NCI-H2196 (cell line): ENCODE measurements at regions not wholly inside any gene's neighbourhood (a gene's known extent, or its start where the extent isn't known, plus 50 kb on each side); places are given as distances from the start of the nearest gene placed in this dataset.

Experiments
- DNase-seq: peaks from one replicate; lab custom pipeline; 2025; ENCODE audit not compliant: unreplicated experiment; lab: John Stamatoyannopoulos, UW

GRCh38 chr12:97082029-97082428, 175.0 kb downstream of the NEDD1 start:
- no peak for DNase-seq

DNA sequence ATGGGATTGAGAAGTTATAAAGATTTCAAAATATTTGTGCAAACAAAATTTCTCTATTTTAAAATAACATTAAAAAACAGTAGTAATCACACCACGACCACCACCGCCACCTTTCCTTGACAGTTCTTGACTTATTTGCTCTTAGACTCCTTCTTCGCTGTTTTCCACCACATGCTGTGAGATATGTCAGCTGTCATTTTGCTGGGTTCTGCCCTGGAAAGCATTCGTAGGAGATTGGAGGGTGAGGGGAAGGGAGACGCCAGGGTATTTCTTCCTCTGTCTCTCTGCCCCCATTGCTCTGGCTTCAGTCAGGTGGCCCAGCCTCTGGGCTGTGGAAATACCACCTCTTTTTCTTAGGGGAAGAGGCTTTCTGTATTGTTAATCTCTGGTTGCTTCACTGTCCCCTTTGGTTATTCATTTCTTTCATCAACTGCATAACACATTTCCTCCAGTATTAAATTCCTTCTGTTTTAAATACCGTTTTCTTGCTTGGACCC, 186.2 kb downstream of the NEDD1 start:
- no peak for DNase-seq

DNA sequence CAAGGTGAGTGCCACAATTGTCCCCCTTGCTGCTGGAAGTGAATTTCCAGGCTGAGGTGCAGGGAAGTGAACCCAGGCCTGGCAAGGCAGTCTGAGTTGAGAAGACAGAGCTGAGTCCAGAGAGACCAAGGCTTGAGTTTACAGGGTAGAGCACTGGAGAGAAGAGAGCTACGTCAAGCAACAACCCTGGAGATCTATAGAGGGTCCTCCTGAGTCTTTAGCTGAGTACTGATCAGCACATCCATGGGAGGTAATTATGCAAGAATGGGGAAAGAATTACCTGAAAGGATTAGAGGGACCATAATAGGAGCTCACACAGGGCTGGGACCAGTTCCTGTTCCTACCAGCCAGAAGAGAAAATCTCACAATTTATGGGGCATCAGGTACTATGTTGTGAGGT, 190.7 kb downstream of the NEDD1 start:
- no peak for DNase-seq

GRCh38 chr12:97109441-97109840, 202.4 kb downstream of the NEDD1 start:
- DNase-seq: no peak

DNA sequence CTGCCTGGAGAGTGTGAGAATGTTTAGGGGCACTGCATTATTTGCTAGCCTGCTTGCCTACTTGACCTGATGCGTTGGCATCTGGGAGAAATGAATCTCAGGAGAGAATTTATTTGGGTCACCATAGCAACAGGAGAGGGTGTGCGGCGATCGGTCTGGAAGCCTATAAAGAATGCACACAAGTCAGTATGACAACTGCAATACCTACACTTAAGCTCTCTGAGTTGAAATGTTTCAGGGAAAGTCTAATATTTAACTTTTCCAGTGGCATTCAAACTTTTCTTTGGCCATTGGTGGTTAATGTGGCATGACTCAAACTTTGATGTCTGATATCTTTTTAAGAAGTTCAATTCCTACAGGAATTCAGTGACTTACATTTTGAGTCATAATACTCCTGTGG, 205.1 kb downstream of the NEDD1 start:
- DNase-seq: no peak

GRCh38 chr12:97118796-97119375, 211.8 kb downstream of the NEDD1 start:
- DNase-seq: no peak

- no peak for DNase-seq
Observed at GRCh38 chr12:97127061-97127460, 220.0 kb downstream of the NEDD1 start.

DNA sequence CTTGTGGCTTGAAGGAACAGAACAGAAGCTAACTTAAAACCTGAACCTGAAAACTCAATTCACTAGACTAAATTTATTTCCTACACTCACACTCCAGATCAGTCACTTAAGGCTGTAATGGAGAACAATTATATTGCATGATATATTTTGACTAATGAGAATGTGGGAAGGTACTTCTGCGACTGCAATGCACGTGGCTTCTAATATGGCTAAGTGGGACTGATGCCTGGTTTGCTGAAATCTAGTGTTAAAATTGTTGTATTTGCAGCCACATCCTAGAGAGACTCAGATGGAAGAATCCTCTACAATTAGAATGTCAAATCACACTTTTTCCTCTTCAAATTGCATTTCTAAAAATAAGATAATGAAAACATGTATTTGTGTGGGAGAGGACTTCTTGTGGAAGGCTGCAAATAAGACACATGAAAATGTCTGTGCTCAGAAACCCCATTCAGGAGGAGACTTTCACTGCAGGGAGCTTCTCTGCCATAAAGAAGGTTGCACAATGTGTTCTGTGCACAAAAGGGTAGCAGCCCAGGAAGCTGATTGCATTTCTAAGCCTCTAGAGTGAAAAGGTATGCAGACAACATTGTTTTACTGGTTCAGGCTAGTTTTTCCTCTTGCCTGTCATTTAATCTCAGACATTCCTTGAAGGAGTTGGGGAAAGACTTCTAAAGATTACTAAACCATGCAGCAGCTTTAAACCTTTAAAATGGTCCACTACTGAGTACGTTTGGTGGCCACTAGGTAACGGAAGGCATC, 224.3 kb downstream of the NEDD1 start:
- no peak for DNase-seq

- no peak for DNase-seq
Observed at GRCh38 chr12:97132270-97132669, 225.2 kb downstream of the NEDD1 start.

DNA sequence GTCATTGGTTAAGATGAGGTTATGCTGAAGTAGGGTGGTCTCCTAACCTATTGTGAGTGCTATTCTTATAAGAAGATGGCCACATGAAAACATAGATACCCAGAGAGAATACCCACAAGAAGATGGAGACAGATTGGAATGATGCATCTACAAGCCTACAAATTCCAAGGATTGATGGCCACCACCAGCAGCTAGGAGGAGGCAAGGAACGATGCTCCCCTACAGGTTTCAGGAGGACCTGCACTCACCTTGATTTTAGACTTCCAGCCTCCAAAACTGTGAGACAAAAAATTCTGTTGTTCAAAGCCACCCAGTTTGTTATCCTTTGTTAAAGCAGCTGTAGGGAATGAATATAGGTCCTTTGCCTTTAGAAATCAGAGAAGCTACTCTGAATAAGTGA, 227.4 kb downstream of the NEDD1 start:
- DNase-seq: no peak

DNA sequence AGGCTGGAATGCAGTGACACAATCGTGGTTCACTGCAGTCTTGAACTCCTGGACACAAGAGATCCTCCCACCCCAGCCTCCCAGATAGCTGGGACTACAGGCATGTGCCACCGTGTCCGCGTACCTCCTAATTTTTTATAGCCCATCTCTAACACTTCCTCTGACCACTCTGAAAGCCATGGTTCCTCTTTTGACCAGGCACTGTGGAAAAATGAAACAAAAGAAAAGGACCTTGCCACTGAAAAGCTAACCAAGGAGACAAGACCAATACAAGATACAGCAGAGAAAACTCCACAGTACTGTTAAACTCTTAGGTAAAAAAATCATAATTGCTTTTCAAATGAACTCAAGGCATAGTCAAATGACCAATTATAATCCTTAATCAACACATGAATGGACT, 233.3 kb downstream of the NEDD1 start:
- no peak for DNase-seq

GRCh38 chr12:97142737-97143410, 235.8 kb downstream of the NEDD1 start:
- no peak for DNase-seq

- DNase-seq: no peak
Observed at GRCh38 chr12:97148941-97149559, 242.0 kb downstream of the NEDD1 start.

- DNase-seq: no peak
Observed at GRCh38 chr12:97151481-97151880, 244.4 kb downstream of the NEDD1 start.

DNA sequence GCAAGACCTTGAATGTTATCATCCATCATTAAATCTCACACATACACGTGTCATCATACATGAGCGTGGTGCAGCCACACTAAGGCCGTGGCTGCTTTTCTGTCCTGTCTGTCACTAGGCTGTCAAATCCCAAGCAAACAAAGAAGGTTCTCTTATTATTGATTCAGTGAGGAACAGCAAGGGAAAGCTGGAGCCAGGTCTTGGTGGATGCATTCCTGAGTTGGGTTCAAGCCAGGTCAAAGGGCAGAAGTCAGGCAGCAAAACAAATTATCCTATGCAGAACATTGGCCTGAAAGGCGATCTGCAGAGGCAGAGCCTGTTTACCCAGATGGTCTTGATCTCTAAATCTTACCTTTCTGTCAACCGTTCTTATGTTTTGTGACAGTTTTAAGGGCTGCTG, 252.3 kb downstream of the NEDD1 start:
- DNase-seq: no peak

DNA sequence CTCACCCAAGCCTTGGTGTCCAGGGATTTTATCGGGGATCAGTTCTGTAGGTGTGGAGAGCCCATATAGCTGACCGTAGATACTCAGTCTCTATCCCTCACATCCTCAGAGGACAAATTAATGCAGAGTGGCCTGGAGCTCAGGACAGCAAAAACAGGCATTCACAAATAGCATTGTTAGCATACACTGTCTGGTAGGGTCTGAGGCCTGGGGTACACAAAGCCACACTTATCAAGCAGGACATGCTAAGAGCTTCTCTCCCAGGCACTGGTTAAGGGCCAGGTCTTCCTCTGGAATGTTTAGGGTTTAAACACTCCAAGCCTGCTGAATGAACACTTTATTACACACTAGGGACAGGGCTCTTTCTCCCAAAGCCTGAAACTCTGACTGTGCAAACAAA, 253.2 kb downstream of the NEDD1 start:
- no peak for DNase-seq

DNA sequence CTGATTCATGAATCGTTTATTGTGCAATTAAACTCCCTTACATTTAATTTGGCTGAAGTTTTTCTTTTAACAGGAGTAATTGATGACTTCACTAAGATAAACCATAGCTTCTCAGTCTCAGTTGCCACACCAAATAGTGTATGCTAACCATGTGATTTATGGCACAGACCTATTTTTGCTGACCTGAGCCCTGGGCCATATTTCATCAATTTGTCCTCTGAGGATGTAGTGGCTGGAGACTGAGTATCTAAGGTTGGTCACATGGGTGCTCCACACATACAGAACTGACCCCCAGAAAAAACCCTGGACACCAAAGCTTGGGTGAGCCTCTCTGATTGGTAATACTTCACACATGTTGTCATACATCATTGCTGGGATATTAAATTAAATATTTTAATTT, 255.1 kb downstream of the NEDD1 start:
- no peak for DNase-seq

- no peak for DNase-seq
Observed at GRCh38 chr12:97164936-97165335, 257.9 kb downstream of the NEDD1 start.

DNA sequence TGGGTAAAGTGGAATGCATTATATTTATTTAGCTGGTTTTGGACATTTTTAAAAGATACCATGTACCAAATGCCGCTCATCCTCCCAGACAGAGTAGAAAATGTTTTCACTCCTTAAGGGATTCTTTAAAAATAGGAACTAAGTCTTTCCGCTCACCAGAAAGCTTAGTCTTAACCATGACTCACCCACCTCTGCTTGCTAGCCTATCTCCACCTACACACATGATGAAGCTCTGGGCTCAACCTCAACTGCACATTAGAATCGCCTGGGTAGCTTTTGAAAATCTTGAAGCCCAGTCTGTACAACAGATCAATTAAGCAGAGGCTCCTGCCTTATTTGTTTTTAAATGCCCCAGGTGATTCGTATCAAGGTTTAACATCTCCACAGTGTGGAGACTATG, 260.5 kb downstream of the NEDD1 start:
- DNase-seq: no peak

GRCh38 chr12:97168804-97169203, 261.7 kb downstream of the NEDD1 start:
- no peak for DNase-seq

GRCh38 chr12:97169889-97170567, 263.0 kb downstream of the NEDD1 start:
- DNase-seq: no peak
